A549 (cell line): ENCODE measurements at regions not wholly inside any gene's neighbourhood (a gene's known extent, or its start where the extent isn't known, plus 50 kb on each side); places are given as distances from the start of the nearest gene placed in this dataset.

Experiments
- ATAC-seq, 2 experiments: fragments of 200-7000 bp in 1 of 2; fragments of >200 bp in 1 of 2; cut with Nextera tagmentation in 1 of 2; cut with Tn5 transposase in 1 of 2; 3 replicates each; pipeline versions ENCODE4 v1.8.0 to v1.9.1; 2018 to 2020; ENCODE audit warnings: mild to moderate bottlenecking in 1 of 2, moderate library complexity in 1 of 2
- CTCF ChIA-PET: fragments of 300-600 bp; sonication (Branson Sonifier 250); formaldehyde crosslinking; extraction: SDS; loops from one replicate; lab custom pipeline; 2021; ENCODE audit warnings: antibody characterized with exemption, inconsistent platforms; lab: Yijun Ruan, JAX
- POLR2A ChIA-PET: fragments of 350-600 bp; formaldehyde crosslinking; extraction: SDS; loops from one replicate; lab custom pipeline; 2021; ENCODE audit warnings: antibody characterized with exemption, inconsistent platforms; lab: Yijun Ruan, JAX
- DNase-seq, 2 experiments: peaks; one replicate each; pipeline versions ENCODE4 v3.0.0 to v3.0.0-alpha.2; 2011 to 2016; ENCODE audit warnings: low read depth in 1 of 2, low spot score in 1 of 2
- FAIRE-seq: peaks from 2 replicates; lab custom pipeline; 2011; peaks lifted over from hg19 to GRCh38; lab: Jason Lieb, UNC
- H3K27ac ChIP-seq, 2 experiments: fragments of >200 bp; sonication (Bioruptor Twin); formaldehyde crosslinking; 3 replicates each; pipeline ENCODE4 v1.5.1; 2016 to 2017
- H3K4me1 ChIP-seq: fragments of >200 bp; sonication (Bioruptor Twin); formaldehyde crosslinking; 3 replicates; pipeline ENCODE4 v1.6.1; 2016
- H3K4me2 ChIP-seq: fragments of >200 bp; sonication (Bioruptor Twin); formaldehyde crosslinking; 3 replicates; pipeline ENCODE4 v1.6.1; 2016
- H3K4me3 ChIP-seq: fragments of >200 bp; sonication (Bioruptor Twin); formaldehyde crosslinking; 3 replicates; pipeline ENCODE4 v1.5.1; 2016
- H3K9me3 ChIP-seq: fragments of >200 bp; sonication (Bioruptor Twin); formaldehyde crosslinking; 3 replicates; pipeline ENCODE4 v1.6.1; 2016
- CBX2 ChIP-seq: fragments of 200-600 bp; sonication (generic); IDR thresholded peaks from 2 replicates; pipeline ENCODE4 v1.6.1; 2016; ENCODE audit warnings: low read depth, mild to moderate bottlenecking, borderline replicate concordance
- EHMT2 ChIP-seq: fragments of 200-600 bp; sonication (generic); IDR thresholded peaks from 2 replicates; pipeline ENCODE4 v1.6.1; 2016; ENCODE audit warnings: antibody characterized with exemption, low read depth, mild to moderate bottlenecking, moderate library complexity
- ESRRA ChIP-seq: fragments of 150-350 bp; IDR thresholded peaks from 2 replicates; pipeline ENCODE4 v1.6.1; 2014; ENCODE audit warnings: mild to moderate bottlenecking, low read length, borderline replicate concordance
- FOSL2 ChIP-seq, 2 experiments: fragments of 450-650 bp in 1 of 2; fragments of >200 bp in 1 of 2; sonication (Bioruptor Twin) in 1 of 2; formaldehyde crosslinking; IDR thresholded peaks; 2 replicates each; pipeline versions ENCODE4 v1.5.0 to v1.6.1; 2016 to 2020; ENCODE audit warnings: mild to moderate bottlenecking in 1 of 2, moderate library complexity in 1 of 2
- GATA3 ChIP-seq: IDR thresholded peaks from 2 replicates; pipeline ENCODE4 v1.6.1; 2012; ENCODE audit warnings: borderline replicate concordance
- HDAC2 ChIP-seq: fragments of 200-600 bp; sonication (generic); IDR thresholded peaks from 2 replicates; pipeline ENCODE4 v1.6.1; 2016
- HEYL ChIP-seq: fragments of 250-450 bp; sonication (Bioruptor Pico); IDR thresholded peaks from 2 replicates; pipeline ENCODE4 v1.8.0; 2021; ENCODE audit warnings: mild to moderate bottlenecking, moderate library complexity
- HOXA7 ChIP-seq: fragments of 250-450 bp; sonication (Bioruptor Pico); IDR thresholded peaks from 2 replicates; pipeline ENCODE4 v1.5.0; 2020; ENCODE audit warnings: mild to moderate bottlenecking, moderate library complexity
- HOXB13 ChIP-seq: fragments of 250-450 bp; sonication (Bioruptor Pico); IDR thresholded peaks from 2 replicates; pipeline ENCODE4 v1.5.0; 2020; ENCODE audit warnings: low read depth, mild to moderate bottlenecking, moderate library complexity
- HOXB5 ChIP-seq: fragments of 250-450 bp; sonication (Bioruptor Pico); IDR thresholded peaks from 2 replicates; pipeline ENCODE4 v1.5.0; 2020; ENCODE audit warnings: mild to moderate bottlenecking, moderate library complexity
- JUN ChIP-seq, 2 experiments: fragments of >200 bp; sonication (Bioruptor Twin); formaldehyde crosslinking; IDR thresholded peaks; 2 replicates in 1 of 2; 3 replicates in 1 of 2; pipeline ENCODE4 v1.6.1; 2016 to 2017
- JUNB ChIP-seq: fragments of >200 bp; sonication (Bioruptor Twin); formaldehyde crosslinking; IDR thresholded peaks from 2 replicates; pipeline ENCODE4 v1.6.1; 2016
- MAFK ChIP-seq: fragments of 450-650 bp; IDR thresholded peaks from 2 replicates; pipeline ENCODE4 v1.6.1; 2014; ENCODE audit not compliant: partially characterized antibody
- MAZ ChIP-seq: fragments of 150-350 bp; IDR thresholded peaks from 2 replicates; pipeline ENCODE4 v1.6.1; 2014; ENCODE audit warnings: antibody characterized with exemption, low read depth, low read length, borderline replicate concordance
- NR3C1 ChIP-seq: fragments of >200 bp; sonication (Bioruptor Twin); formaldehyde crosslinking; IDR thresholded peaks from 3 replicates; pipeline ENCODE4 v1.6.1; 2017
- POLR2A ChIP-seq: IDR thresholded peaks from 2 replicates; pipeline ENCODE4 v1.6.1; 2012; ENCODE audit warnings: mild to moderate bottlenecking, low read length
- RARB ChIP-seq: fragments of 250-450 bp; sonication (Bioruptor Pico); IDR thresholded peaks from 2 replicates; pipeline ENCODE4 v1.8.0; 2021; ENCODE audit warnings: mild to moderate bottlenecking, moderate library complexity
- RNF2 ChIP-seq: fragments of 200-600 bp; sonication (generic); IDR thresholded peaks from 2 replicates; pipeline ENCODE4 v1.6.1; 2016; ENCODE audit warnings: low read depth, mild to moderate bottlenecking, antibody characterized with exemption, moderate library complexity, borderline replicate concordance
- SMC3 ChIP-seq: fragments of >200 bp; sonication (Bioruptor Twin); formaldehyde crosslinking; IDR thresholded peaks from 3 replicates; pipeline ENCODE4 v1.6.1; 2018; ENCODE audit warnings: inconsistent platforms
- SREBF2 ChIP-seq: fragments of 450-650 bp; IDR thresholded peaks from 2 replicates; pipeline ENCODE4 v1.6.1; 2014; ENCODE audit warnings: mild to moderate bottlenecking, moderate library complexity
- ZFP36 ChIP-seq: fragments of 450-650 bp; IDR thresholded peaks from 2 replicates; pipeline ENCODE4 v1.6.1; 2014; ENCODE audit warnings: borderline replicate concordance; ENCODE audit not compliant: partially characterized antibody
- WGBS: methylation state at CpG from one replicate; pipeline ENCODE4 v1.1.6; 2017; ENCODE audit errors: missing lambda C conversion rate; 5-methylcytosine and 5-hydroxymethylcytosine counted together
- TF ChIP-seq, protein P1 (sequence below): fragments of >200 bp; sonication (Bioruptor Twin); formaldehyde crosslinking; IDR thresholded peaks from 2 replicates; pipeline ENCODE4 v1.6.1; 2016
- TF ChIP-seq, protein P2 (sequence below): fragments of 150-350 bp; IDR thresholded peaks from 2 replicates; pipeline ENCODE4 v1.6.1; 2014; ENCODE audit warnings: low read depth, mild to moderate bottlenecking, low read length
- TF ChIP-seq, protein P3 (sequence below): IDR thresholded peaks from 2 replicates; pipeline ENCODE4 v1.6.1; 2012
- TF ChIP-seq, protein P4 (sequence below): fragments of 200-600 bp; sonication (generic); IDR thresholded peaks from 2 replicates; pipeline ENCODE4 v1.6.1; 2016; ENCODE audit warnings: antibody characterized with exemption, mild to moderate bottlenecking, moderate library complexity
- TF ChIP-seq, protein P5 (sequence below): fragments of 250-450 bp; sonication (Bioruptor Pico); IDR thresholded peaks from 2 replicates; pipeline ENCODE4 v1.5.0; 2020; ENCODE audit warnings: low read depth, mild to moderate bottlenecking, moderate library complexity

DNA sequence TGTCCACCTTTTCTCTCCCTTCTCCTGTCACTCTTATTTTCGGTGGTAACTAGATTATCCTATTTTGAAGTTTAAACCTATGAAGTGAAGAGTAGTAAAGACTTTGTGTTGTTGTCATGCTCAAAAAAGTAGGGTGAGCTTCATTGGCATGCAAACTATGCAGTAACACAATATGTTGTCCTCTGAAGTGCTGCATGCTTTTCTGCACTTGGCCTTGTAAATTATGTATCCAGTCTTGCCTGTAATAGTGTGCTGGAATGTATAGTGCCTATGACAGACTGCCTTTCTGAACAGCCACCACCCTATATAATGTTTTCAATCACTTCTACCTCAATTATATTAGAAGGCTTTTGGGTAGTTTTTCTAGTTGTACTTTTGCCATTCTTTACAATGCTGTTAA is 1198.2 kb upstream of the PCDH20 start:
- no peak overlapping the region for H3K4me2 ChIP-seq
- TF ChIP-seq RNF2 (no peak), NR3C1 (no peak), ESRRA (no peak), HEYL (CRISPR knock-in tag) (no peak), GATA3 (no peak), ZFP36 (no peak), EHMT2 (no peak), SMC3 (no peak), HOXA7 (no peak), JUN (IDR thresholded peaks at IDR 0.05) (no peak), CBX2 (no peak), JUNB (no peak), HOXB13 (CRISPR knock-in tag) (no peak), RARB (no peak), MAZ (no peak)
- TF ChIP-seq, protein P1, sequence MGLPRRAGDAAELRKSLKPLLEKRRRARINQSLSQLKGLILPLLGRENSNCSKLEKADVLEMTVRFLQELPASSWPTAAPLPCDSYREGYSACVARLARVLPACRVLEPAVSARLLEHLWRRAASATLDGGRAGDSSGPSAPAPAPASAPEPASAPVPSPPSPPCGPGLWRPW = no peak
- TF ChIP-seq, protein P2, sequence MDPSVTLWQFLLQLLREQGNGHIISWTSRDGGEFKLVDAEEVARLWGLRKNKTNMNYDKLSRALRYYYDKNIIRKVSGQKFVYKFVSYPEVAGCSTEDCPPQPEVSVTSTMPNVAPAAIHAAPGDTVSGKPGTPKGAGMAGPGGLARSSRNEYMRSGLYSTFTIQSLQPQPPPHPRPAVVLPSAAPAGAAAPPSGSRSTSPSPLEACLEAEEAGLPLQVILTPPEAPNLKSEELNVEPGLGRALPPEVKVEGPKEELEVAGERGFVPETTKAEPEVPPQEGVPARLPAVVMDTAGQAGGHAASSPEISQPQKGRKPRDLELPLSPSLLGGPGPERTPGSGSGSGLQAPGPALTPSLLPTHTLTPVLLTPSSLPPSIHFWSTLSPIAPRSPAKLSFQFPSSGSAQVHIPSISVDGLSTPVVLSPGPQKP = no peak
- TF ChIP-seq, protein P3, sequence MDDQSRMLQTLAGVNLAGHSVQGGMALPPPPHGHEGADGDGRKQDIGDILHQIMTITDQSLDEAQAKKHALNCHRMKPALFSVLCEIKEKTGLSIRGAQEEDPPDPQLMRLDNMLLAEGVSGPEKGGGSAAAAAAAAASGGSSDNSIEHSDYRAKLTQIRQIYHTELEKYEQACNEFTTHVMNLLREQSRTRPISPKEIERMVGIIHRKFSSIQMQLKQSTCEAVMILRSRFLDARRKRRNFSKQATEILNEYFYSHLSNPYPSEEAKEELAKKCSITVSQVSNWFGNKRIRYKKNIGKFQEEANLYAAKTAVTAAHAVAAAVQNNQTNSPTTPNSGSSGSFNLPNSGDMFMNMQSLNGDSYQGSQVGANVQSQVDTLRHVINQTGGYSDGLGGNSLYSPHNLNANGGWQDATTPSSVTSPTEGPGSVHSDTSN = no peak
- TF ChIP-seq, protein P4, sequence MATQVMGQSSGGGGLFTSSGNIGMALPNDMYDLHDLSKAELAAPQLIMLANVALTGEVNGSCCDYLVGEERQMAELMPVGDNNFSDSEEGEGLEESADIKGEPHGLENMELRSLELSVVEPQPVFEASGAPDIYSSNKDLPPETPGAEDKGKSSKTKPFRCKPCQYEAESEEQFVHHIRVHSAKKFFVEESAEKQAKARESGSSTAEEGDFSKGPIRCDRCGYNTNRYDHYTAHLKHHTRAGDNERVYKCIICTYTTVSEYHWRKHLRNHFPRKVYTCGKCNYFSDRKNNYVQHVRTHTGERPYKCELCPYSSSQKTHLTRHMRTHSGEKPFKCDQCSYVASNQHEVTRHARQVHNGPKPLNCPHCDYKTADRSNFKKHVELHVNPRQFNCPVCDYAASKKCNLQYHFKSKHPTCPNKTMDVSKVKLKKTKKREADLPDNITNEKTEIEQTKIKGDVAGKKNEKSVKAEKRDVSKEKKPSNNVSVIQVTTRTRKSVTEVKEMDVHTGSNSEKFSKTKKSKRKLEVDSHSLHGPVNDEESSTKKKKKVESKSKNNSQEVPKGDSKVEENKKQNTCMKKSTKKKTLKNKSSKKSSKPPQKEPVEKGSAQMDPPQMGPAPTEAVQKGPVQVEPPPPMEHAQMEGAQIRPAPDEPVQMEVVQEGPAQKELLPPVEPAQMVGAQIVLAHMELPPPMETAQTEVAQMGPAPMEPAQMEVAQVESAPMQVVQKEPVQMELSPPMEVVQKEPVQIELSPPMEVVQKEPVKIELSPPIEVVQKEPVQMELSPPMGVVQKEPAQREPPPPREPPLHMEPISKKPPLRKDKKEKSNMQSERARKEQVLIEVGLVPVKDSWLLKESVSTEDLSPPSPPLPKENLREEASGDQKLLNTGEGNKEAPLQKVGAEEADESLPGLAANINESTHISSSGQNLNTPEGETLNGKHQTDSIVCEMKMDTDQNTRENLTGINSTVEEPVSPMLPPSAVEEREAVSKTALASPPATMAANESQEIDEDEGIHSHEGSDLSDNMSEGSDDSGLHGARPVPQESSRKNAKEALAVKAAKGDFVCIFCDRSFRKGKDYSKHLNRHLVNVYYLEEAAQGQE = no peak
- TF ChIP-seq, protein P5, sequence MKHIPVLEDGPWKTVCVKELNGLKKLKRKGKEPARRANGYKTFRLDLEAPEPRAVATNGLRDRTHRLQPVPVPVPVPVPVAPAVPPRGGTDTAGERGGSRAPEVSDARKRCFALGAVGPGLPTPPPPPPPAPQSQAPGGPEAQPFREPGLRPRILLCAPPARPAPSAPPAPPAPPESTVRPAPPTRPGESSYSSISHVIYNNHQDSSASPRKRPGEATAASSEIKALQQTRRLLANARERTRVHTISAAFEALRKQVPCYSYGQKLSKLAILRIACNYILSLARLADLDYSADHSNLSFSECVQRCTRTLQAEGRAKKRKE (CRISPR knock-in tag) = no peak
- no peaks in the 10 kb centered on the region for H3K9me3 ChIP-seq
- ATAC-seq (no peak), FAIRE-seq (no peak), DNase-seq (no peak)
- no peak overlapping the region for H3K27ac ChIP-seq
- 38% methylated on average over 1 of the region's 1 CpG for WGBS
- H3K4me1 ChIP-seq = no peaks in the 10 kb centered on the region
- ChIA-PET CTCF (no interaction called here), POLR2A (no interaction called here)
- H3K4me3 ChIP-seq = no peak overlapping the region

DNA sequence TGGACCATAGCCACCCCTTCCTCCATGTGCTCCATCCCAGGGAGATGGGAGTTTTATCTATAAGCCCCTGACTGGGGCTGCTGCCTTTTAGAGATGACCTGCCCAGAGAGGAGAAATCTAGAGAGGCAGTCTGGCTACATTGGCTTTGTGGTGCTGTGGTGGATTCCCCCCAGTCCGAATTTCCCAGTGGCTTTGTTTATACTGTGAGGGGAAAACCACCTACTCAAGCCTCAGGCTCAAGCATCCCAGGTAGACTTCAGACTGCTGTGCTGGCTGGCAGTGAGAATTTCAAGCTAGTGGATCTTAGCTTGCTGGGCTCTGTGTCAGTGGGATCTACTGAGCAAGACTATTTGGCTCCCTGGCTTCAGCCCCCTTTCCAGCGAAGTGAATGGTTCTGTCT is 1195.7 kb upstream of the PCDH20 start:
- DNase-seq = no peak
- Histone ChIP-seq H3K4me3 (no peak overlapping the region), H3K4me2 (no peak overlapping the region), H3K9me3 (no peaks in the 10 kb centered on the region), H3K4me1 (no peaks in the 10 kb centered on the region), H3K27ac (no peak overlapping the region)
- ChIA-PET POLR2A (no interaction called here), CTCF (no interaction called here)
- no peak for FAIRE-seq
- ATAC-seq = no peak
- no peak for TF ChIP-seq HDAC2
- TF ChIP-seq CBX2 = no peak
- TF ChIP-seq RNF2 = no peak
- TF ChIP-seq, protein P2 = no peak
- TF ChIP-seq POLR2A = no peak
- no peak for TF ChIP-seq MAFK
- TF ChIP-seq SREBF2 = no peak
- TF ChIP-seq NR3C1 = no peak
- TF ChIP-seq HEYL (CRISPR knock-in tag) = no peak
- TF ChIP-seq ESRRA = no peak
- TF ChIP-seq HOXB5 = no peak
- no peak for TF ChIP-seq FOSL2 (IDR thresholded peaks at IDR 0.05)
- no peak for TF ChIP-seq FOSL2 (CRISPR knock-in tag; IDR thresholded peaks at IDR 0.05)
- WGBS = no CpG with 5 or more reads among the region's 2 CpGs
